ENCODE measurements at regions not wholly inside any gene's neighbourhood (a gene's known extent, or its start where the extent isn't known, plus 50 kb on each side); places are given as distances from the start of the nearest gene placed in this dataset.

DNA sequence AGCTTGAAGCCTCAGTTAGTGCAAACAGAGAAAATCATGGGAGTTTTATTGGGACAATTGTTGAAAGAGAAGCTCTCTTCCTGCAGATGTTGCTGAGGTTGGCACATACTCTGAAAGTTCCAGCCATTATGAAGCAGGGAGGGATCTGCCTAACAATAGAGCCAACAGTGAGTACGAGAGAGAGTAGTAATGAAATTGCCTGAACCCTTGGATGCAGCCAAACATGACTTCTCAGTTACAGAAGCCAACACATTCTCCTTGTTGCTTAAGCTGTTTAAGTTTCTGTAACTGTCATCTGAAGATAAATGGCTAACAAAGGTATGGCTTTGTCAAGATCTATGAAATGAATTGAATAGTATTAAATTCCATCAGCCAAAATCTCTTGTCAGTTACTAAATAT, 211.0 kb upstream of the TTC14 start:
- ChIA-PET CTCF (no interaction called here), POLR2A (no interaction called here)
- ATAC-seq (ENCODE audit: low read depth): no peak
- no peak overlapping the region for H3K4me3 Mint-ChIP-seq
- H3K27ac ChIP-seq (ENCODE audit: low read length in 2 of 2): no peak overlapping the region
- H3K36me3 ChIP-seq (replicated peaks in 1 of 2; ENCODE audit: control extremely low read depth in 1 of 2, control insufficient read depth in 1 of 2, extremely low read depth in 1 of 2, insufficient read depth in 2 of 2, low read length in 1 of 2): no peaks in the 10 kb centered on the region
- no peaks in the 10 kb centered on the region for H3K27me3 ChIP-seq (replicated peaks in 1 of 4; ENCODE audit: control extremely low read depth in 1 of 4, control insufficient read depth in 3 of 4, insufficient read depth in 4 of 4, low read length in 3 of 4)
- no peaks in the 10 kb centered on the region for H3K4me1 Mint-ChIP-seq
- TF ChIP-seq, protein P1, sequence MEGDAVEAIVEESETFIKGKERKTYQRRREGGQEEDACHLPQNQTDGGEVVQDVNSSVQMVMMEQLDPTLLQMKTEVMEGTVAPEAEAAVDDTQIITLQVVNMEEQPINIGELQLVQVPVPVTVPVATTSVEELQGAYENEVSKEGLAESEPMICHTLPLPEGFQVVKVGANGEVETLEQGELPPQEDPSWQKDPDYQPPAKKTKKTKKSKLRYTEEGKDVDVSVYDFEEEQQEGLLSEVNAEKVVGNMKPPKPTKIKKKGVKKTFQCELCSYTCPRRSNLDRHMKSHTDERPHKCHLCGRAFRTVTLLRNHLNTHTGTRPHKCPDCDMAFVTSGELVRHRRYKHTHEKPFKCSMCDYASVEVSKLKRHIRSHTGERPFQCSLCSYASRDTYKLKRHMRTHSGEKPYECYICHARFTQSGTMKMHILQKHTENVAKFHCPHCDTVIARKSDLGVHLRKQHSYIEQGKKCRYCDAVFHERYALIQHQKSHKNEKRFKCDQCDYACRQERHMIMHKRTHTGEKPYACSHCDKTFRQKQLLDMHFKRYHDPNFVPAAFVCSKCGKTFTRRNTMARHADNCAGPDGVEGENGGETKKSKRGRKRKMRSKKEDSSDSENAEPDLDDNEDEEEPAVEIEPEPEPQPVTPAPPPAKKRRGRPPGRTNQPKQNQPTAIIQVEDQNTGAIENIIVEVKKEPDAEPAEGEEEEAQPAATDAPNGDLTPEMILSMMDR (IDR thresholded peaks at IDR 0.05): no peak
- TF ChIP-seq EZH2 (IDR thresholded peaks at IDR 0.05; ENCODE audit: borderline replicate concordance, insufficient read depth, low read depth, low read length, poor library complexity, severe bottlenecking): no peak
- no peak overlapping the region for H3K27ac Mint-ChIP-seq
- H4K20me1 ChIP-seq (ENCODE audit: control insufficient read depth, insufficient read depth, low read length, poor library complexity, severe bottlenecking): no peaks in the 10 kb centered on the region
- H3K9me3 Mint-ChIP-seq (ENCODE audit: insufficient read depth): no peaks in the 10 kb centered on the region
- no peak overlapping the region for H3K9ac ChIP-seq (ENCODE audit: low read length)
- H3K27me3 Mint-ChIP-seq: no peaks in the 10 kb centered on the region
- 20% methylated on average over 1 of the region's 1 CpG for WGBS (ENCODE audit: insufficient coverage)
- no peak overlapping the region for H3K4me2 ChIP-seq (replicated peaks; ENCODE audit: low read depth, low read length, poor library complexity, severe bottlenecking)
- no peak overlapping the region for H3K4me3 ChIP-seq (ENCODE audit: control extremely low read depth in 1 of 5, extremely low read depth in 1 of 5, insufficient read depth in 1 of 5, low read depth in 2 of 5, low read length in 4 of 5)
- no peaks in the 10 kb centered on the region for H3K9me3 ChIP-seq (ENCODE audit: control extremely low read depth in 1 of 3, control insufficient read depth in 2 of 3, insufficient read depth in 1 of 3, low read length in 2 of 3)
- intact Hi-C loops (cut with micrococcal nuclease): no loop called here
- DNase-seq: no peak
- H2AFZ ChIP-seq (ENCODE audit: insufficient read depth, low read depth, low read length, poor library complexity, severe bottlenecking): no peak overlapping the region
- H3K79me2 ChIP-seq (ENCODE audit: control insufficient read depth, insufficient read depth, low read length): no peaks in the 10 kb centered on the region
- no peaks in the 10 kb centered on the region for H3K4me1 ChIP-seq (ENCODE audit: control insufficient read depth in 2 of 2, insufficient read depth in 2 of 2, low read length in 2 of 2)

DNA sequence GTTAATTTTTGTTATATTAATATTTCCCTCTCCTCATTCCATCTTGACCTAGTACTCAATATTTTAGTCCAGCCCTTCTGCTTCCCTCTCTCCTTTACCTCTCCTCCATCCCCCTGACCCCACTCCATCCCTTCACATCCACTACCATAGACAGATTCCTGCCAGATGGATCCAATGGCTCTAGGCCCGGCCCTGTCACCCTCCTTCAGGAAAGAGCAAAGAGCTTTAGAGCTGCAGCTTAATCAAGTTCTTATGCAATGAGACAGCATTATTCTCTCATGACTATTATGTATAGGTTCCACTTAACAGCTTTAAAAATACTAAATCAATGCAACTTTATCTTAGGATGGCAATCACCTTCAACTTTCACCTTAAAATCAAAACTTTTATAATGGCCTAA, 200.7 kb upstream of the TTC14 start:
- 67% methylated on average over 1 of the region's 1 CpG for WGBS (ENCODE audit: insufficient coverage)
- Histone ChIP-seq H3K27ac (ENCODE audit: low read length in 2 of 2) (no peak overlapping the region), H3K9me3 (ENCODE audit: control extremely low read depth in 1 of 3, control insufficient read depth in 2 of 3, insufficient read depth in 1 of 3, low read length in 2 of 3) (no peaks in the 10 kb centered on the region), H3K36me3 (replicated peaks in 1 of 2; ENCODE audit: control extremely low read depth in 1 of 2, control insufficient read depth in 1 of 2, extremely low read depth in 1 of 2, insufficient read depth in 2 of 2, low read length in 1 of 2) (no peaks in the 10 kb centered on the region), H2AFZ (ENCODE audit: insufficient read depth, low read depth, low read length, poor library complexity, severe bottlenecking) (no peak overlapping the region), H3K4me1 (ENCODE audit: control insufficient read depth in 2 of 2, insufficient read depth in 2 of 2, low read length in 2 of 2) (no peaks in the 10 kb centered on the region), H4K20me1 (ENCODE audit: control insufficient read depth, insufficient read depth, low read length, poor library complexity, severe bottlenecking) (no peaks in the 10 kb centered on the region), H3K79me2 (ENCODE audit: control insufficient read depth, insufficient read depth, low read length) (no peaks in the 10 kb centered on the region), H3K4me2 (replicated peaks; ENCODE audit: low read depth, low read length, poor library complexity, severe bottlenecking) (no peak overlapping the region), H3K9ac (ENCODE audit: low read length) (no peak overlapping the region), H3K27me3 (replicated peaks in 1 of 4; ENCODE audit: control extremely low read depth in 1 of 4, control insufficient read depth in 3 of 4, insufficient read depth in 4 of 4, low read length in 3 of 4) (no peaks in the 10 kb centered on the region), H3K4me3 (ENCODE audit: control extremely low read depth in 1 of 5, extremely low read depth in 1 of 5, insufficient read depth in 1 of 5, low read depth in 2 of 5, low read length in 4 of 5) (no peak overlapping the region)
- Mint-ChIP-seq H3K9me3 (ENCODE audit: insufficient read depth) (no peaks in the 10 kb centered on the region), H3K4me3 (no peak overlapping the region), H3K27ac (no peak overlapping the region), H3K4me1 (no peaks in the 10 kb centered on the region), H3K27me3 (no peaks in the 10 kb centered on the region)
- POLR2A ChIA-PET: no interaction called here
- TF ChIP-seq, protein P1 (IDR thresholded peaks at IDR 0.05): no peak
- no peak for TF ChIP-seq EZH2 (IDR thresholded peaks at IDR 0.05; ENCODE audit: borderline replicate concordance, insufficient read depth, low read depth, low read length, poor library complexity, severe bottlenecking)
- CTCF ChIA-PET: no interaction called here
- no peak for ATAC-seq (ENCODE audit: low read depth)
- intact Hi-C loops (cut with micrococcal nuclease): no loop called here
- no peak for DNase-seq
